Hepatocyte (in vitro differentiated cells): ENCODE measurements at regions not wholly inside any gene's neighbourhood (a gene's known extent, or its start where the extent isn't known, plus 50 kb on each side); places are given as distances from the start of the nearest gene placed in this dataset.
"Not testable (repeated sequence)": the region's sequence is repeated elsewhere in the genome, so short reads cannot be mapped to it uniquely, and the experiment has no call there.

Source experiments
- DNase-seq: peaks from one replicate; pipeline ENCODE4 v3.0.0-alpha.2; 2016; ENCODE audit warnings: low spot score
- H2AFZ ChIP-seq: fragments of 200-600 bp; sonication (generic); 2 replicates; pipeline ENCODE4 v1.6.0; 2016; ENCODE audit warnings: antibody characterized with exemption, mild to moderate bottlenecking
- H3K27ac ChIP-seq: fragments of 200-600 bp; sonication (generic); 2 replicates; pipeline ENCODE4 v1.5.1; 2016; ENCODE audit warnings: mild to moderate bottlenecking
- H3K27me3 ChIP-seq: fragments of 200-600 bp; sonication (generic); 2 replicates; pipeline ENCODE4 v1.6.1; 2016
- H3K36me3 ChIP-seq: fragments of 200-600 bp; sonication (generic); replicated peaks from 2 replicates; pipeline ENCODE4 v1.5.1; 2016; ENCODE audit warnings: low read depth; ENCODE audit not compliant: insufficient read depth
- H3K4me1 ChIP-seq: fragments of 200-600 bp; sonication (generic); 2 replicates; pipeline ENCODE4 v1.5.1; 2016; ENCODE audit warnings: mild to moderate bottlenecking, moderate library complexity; ENCODE audit not compliant: insufficient read depth
- H3K4me2 ChIP-seq: fragments of 200-600 bp; sonication (generic); 2 replicates; pipeline ENCODE4 v1.6.0; 2016
- H3K4me3 ChIP-seq: fragments of 200-600 bp; sonication (generic); 2 replicates; pipeline ENCODE4 v1.5.1; 2016; ENCODE audit warnings: mild to moderate bottlenecking
- H3K79me2 ChIP-seq: fragments of 200-600 bp; sonication (generic); 2 replicates; pipeline ENCODE4 v1.6.0; 2017; ENCODE audit warnings: mild to moderate bottlenecking
- H3K9me2 ChIP-seq: fragments of 200-600 bp; sonication (generic); replicated peaks from 2 replicates; pipeline ENCODE4 v1.6.0; 2017; ENCODE audit warnings: mild to moderate bottlenecking; ENCODE audit not compliant: insufficient read depth
- H3K9me3 ChIP-seq: fragments of 200-600 bp; sonication (generic); 2 replicates; pipeline ENCODE4 v1.5.1; 2016; ENCODE audit warnings: low read depth, mild to moderate bottlenecking
- H4K20me1 ChIP-seq: fragments of 200-600 bp; sonication (generic); 2 replicates; pipeline ENCODE4 v1.6.0; 2016; ENCODE audit warnings: mild to moderate bottlenecking; ENCODE audit not compliant: insufficient read depth, poor library complexity, severe bottlenecking
- WGBS: methylation state at CpG from one replicate; pipeline ENCODE4 v1.1.6; 2016; ENCODE audit warnings: low lambda C conversion rate; ENCODE audit errors: missing lambda C conversion rate; 5-methylcytosine and 5-hydroxymethylcytosine counted together

GRCh38 chrX:90337161-90337560, 415.5 kb downstream of the TGIF2LX start:
- WGBS: 71% methylated on average over 2 of the region's 2 CpGs
- not testable (repeated sequence) for H3K27ac ChIP-seq, H3K4me3 ChIP-seq

GRCh38 chrX:90369632-90370031, 447.9 kb downstream of the TGIF2LX start:
- not testable (repeated sequence) for DNase-seq, H3K36me3 ChIP-seq, H3K27ac ChIP-seq, H3K9me2 ChIP-seq, H3K9me3 ChIP-seq, H3K4me2 ChIP-seq, H3K79me2 ChIP-seq, H3K4me1 ChIP-seq, H3K4me3 ChIP-seq, H3K27me3 ChIP-seq, H4K20me1 ChIP-seq, H2AFZ ChIP-seq
- 87% methylated on average over 2 of the region's 4 CpGs for WGBS

More at GRCh38 chrX:90337161-90337560, 415.5 kb downstream of the TGIF2LX start:
- H2AFZ ChIP-seq, H3K79me2 ChIP-seq, H3K36me3 ChIP-seq, DNase-seq, H3K9me2 ChIP-seq, H3K4me2 ChIP-seq, H3K9me3 ChIP-seq, H3K27me3 ChIP-seq, H4K20me1 ChIP-seq, H3K4me1 ChIP-seq: not testable (repeated sequence)

GRCh38 chrX:90398020-90398419, 476.3 kb downstream of the TGIF2LX start:
- H3K79me2 ChIP-seq, H3K4me3 ChIP-seq, H2AFZ ChIP-seq, H3K9me3 ChIP-seq, H3K27ac ChIP-seq, H3K4me2 ChIP-seq, H4K20me1 ChIP-seq, H3K36me3 ChIP-seq, DNase-seq, H3K4me1 ChIP-seq, H3K9me2 ChIP-seq, H3K27me3 ChIP-seq: not testable (repeated sequence)
- 46% methylated on average over 2 of the region's 3 CpGs for WGBS

GRCh38 chrX:90402169-90402568, 480.5 kb downstream of the TGIF2LX start:
- DNase-seq, H3K4me2 ChIP-seq, H4K20me1 ChIP-seq, H3K4me3 ChIP-seq, H3K27me3 ChIP-seq, H3K4me1 ChIP-seq, H3K9me3 ChIP-seq, H3K79me2 ChIP-seq, H3K36me3 ChIP-seq, H3K27ac ChIP-seq, H3K9me2 ChIP-seq, H2AFZ ChIP-seq: not testable (repeated sequence)
- WGBS: 76% methylated on average over 1 of the region's 1 CpG

GRCh38 chrX:90403859-90404258, 482.2 kb downstream of the TGIF2LX start:
- not testable (repeated sequence) for H3K9me2 ChIP-seq, H3K4me3 ChIP-seq, H3K4me1 ChIP-seq, H3K79me2 ChIP-seq, H3K4me2 ChIP-seq, H3K36me3 ChIP-seq, H3K9me3 ChIP-seq, H4K20me1 ChIP-seq, DNase-seq, H3K27ac ChIP-seq, H2AFZ ChIP-seq, H3K27me3 ChIP-seq
- WGBS: 81% methylated on average over 4 of the region's 4 CpGs

GRCh38 chrX:90404846-90405436, 483.2 kb downstream of the TGIF2LX start:
- not testable (repeated sequence) for H3K36me3 ChIP-seq, H3K4me2 ChIP-seq, H2AFZ ChIP-seq, H3K27me3 ChIP-seq, DNase-seq, H3K79me2 ChIP-seq, H3K27ac ChIP-seq, H4K20me1 ChIP-seq, H3K4me1 ChIP-seq, H3K4me3 ChIP-seq, H3K9me3 ChIP-seq, H3K9me2 ChIP-seq
- WGBS: 66% methylated on average over 2 of the region's 2 CpGs

- not testable (repeated sequence) for H3K4me3 ChIP-seq, H3K4me1 ChIP-seq, H3K79me2 ChIP-seq, DNase-seq, H3K9me2 ChIP-seq, H3K36me3 ChIP-seq, H3K27ac ChIP-seq, H3K9me3 ChIP-seq, H2AFZ ChIP-seq, H3K4me2 ChIP-seq, H3K27me3 ChIP-seq, H4K20me1 ChIP-seq
- 63% methylated on average over 11 of the region's 13 CpGs for WGBS
These were observed 532.1 kb downstream of the TGIF2LX start for GRCh38 chrX:90453770-90454338.

GRCh38 chrX:90458071-90458899, 536.6 kb downstream of the TGIF2LX start:
- H3K36me3 ChIP-seq, H3K27ac ChIP-seq, H2AFZ ChIP-seq, H4K20me1 ChIP-seq, H3K4me2 ChIP-seq, H3K9me2 ChIP-seq, H3K9me3 ChIP-seq, H3K27me3 ChIP-seq, H3K79me2 ChIP-seq, H3K4me1 ChIP-seq, H3K4me3 ChIP-seq: not testable (repeated sequence)
- WGBS: 59% methylated on average over 9 of the region's 9 CpGs
- peak; percentile 7 for DNase-seq

- WGBS: 65% methylated on average over 3 of the region's 3 CpGs
- DNase-seq, H4K20me1 ChIP-seq, H2AFZ ChIP-seq, H3K4me3 ChIP-seq, H3K27ac ChIP-seq, H3K36me3 ChIP-seq, H3K4me2 ChIP-seq, H3K27me3 ChIP-seq, H3K4me1 ChIP-seq, H3K9me2 ChIP-seq, H3K9me3 ChIP-seq, H3K79me2 ChIP-seq: not testable (repeated sequence)
These were observed 552.7 kb downstream of the TGIF2LX start for GRCh38 chrX:90474445-90474844.
